HG02943 (cell line): ENCODE measurements at regions not wholly inside any gene's neighbourhood (a gene's known extent, or its start where the extent isn't known, plus 50 kb on each side); places are given as distances from the start of the nearest gene placed in this dataset.
"Not testable (repeated sequence)": the region's sequence is repeated elsewhere in the genome, so short reads cannot be mapped to it uniquely, and the experiment has no call there.

ENCODE experiments used
- ATAC-seq: cut with Tn5 transposase; IDR thresholded peaks from one replicate; pipeline ENCODE4 v1.9.1; 2021; ENCODE audit warnings: mild to moderate bottlenecking, low read depth, moderate library complexity; ENCODE audit not compliant: unreplicated experiment

- ATAC-seq: no peak
These were observed 558.0 kb downstream of the C6orf118 start for GRCh38 chr6:164751395-164751794.

- ATAC-seq: no peak
These were observed 559.3 kb downstream of the C6orf118 start for GRCh38 chr6:164750128-164750527.

- ATAC-seq: no peak
These were observed 560.0 kb downstream of the C6orf118 start for GRCh38 chr6:164749221-164750064.

- no peak for ATAC-seq
These were observed 565.1 kb downstream of the C6orf118 start for GRCh38 chr6:164744301-164744700.

GRCh38 chr6:164741938-164742451 is 567.4 kb downstream of the C6orf118 start:
- ATAC-seq: no peak

GRCh38 chr6:164736090-164736489 is 573.3 kb downstream of the C6orf118 start:
- not testable (repeated sequence) for ATAC-seq

- ATAC-seq: no peak
These were observed 577.9 kb downstream of the C6orf118 start for GRCh38 chr6:164731539-164731938.

- no peak for ATAC-seq
These were observed 587.9 kb downstream of the C6orf118 start for GRCh38 chr6:164721460-164721859.

GRCh38 chr6:164700497-164700896 is 608.9 kb downstream of the C6orf118 start:
- no peak for ATAC-seq

- ATAC-seq: no peak
These were observed 613.5 kb downstream of the C6orf118 start for GRCh38 chr6:164695896-164696295.

- no peak for ATAC-seq
These were observed 615.0 kb downstream of the C6orf118 start for GRCh38 chr6:164694386-164694785.

GRCh38 chr6:164693944-164694343 is 615.5 kb downstream of the C6orf118 start:
- ATAC-seq: no peak

GRCh38 chr6:164692772-164693510 is 616.5 kb downstream of the C6orf118 start:
- no peak for ATAC-seq

GRCh38 chr6:164690702-164691500 is 618.5 kb downstream of the C6orf118 start:
- no peak for ATAC-seq

GRCh38 chr6:164690241-164690640 is 619.2 kb downstream of the C6orf118 start:
- no peak for ATAC-seq

GRCh38 chr6:164665328-164665727 is 644.1 kb downstream of the C6orf118 start:
- ATAC-seq: no peak

- ATAC-seq: no peak
These were observed 645.8 kb downstream of the C6orf118 start for GRCh38 chr6:164663634-164664033.

- no peak for ATAC-seq
These were observed 647.7 kb downstream of the C6orf118 start for GRCh38 chr6:164661716-164662115.

- no peak for ATAC-seq
These were observed 648.6 kb downstream of the C6orf118 start for GRCh38 chr6:164660781-164661180.

- ATAC-seq: no peak
These were observed 668.4 kb downstream of the C6orf118 start for GRCh38 chr6:164640956-164641355.
